B cell (primary cell): ENCODE measurements at regions not wholly inside any gene's neighbourhood (a gene's known extent, or its start where the extent isn't known, plus 50 kb on each side); places are given as distances from the start of the nearest gene placed in this dataset.

Experiments used
- ATAC-seq: fragments of 200-7000 bp; cut with Tn5 transposase; one replicate; pipeline ENCODE4 v1.10.0; 2021; ENCODE audit warnings: low read depth, mild to moderate bottlenecking, moderate number of reproducible peaks, moderate library complexity
- CTCF ChIA-PET: fragments of 350-600 bp; sonication (Branson Sonifier 250); formaldehyde crosslinking; loops from one replicate; lab custom pipeline; 2021; ENCODE audit warnings: antibody characterized with exemption, inconsistent platforms; lab: Charles Lee
- POLR2A ChIA-PET: fragments of 350-600 bp; sonication (Branson Sonifier 250); formaldehyde crosslinking; loops from one replicate; lab custom pipeline; 2021; ENCODE audit warnings: antibody characterized with exemption; lab: Charles Lee
- DNase-seq: peaks from one replicate; pipeline ENCODE4 v3.0.0; 2013
- H2AFZ ChIP-seq: 2 replicates; pipeline ENCODE4 v1.6.1; 2012; ENCODE audit warnings: mild to moderate bottlenecking, low read depth, low read length; ENCODE audit not compliant: insufficient read depth, poor library complexity, severe bottlenecking
- H3K27ac ChIP-seq, 2 donors: 1 replicate in 1 of 2; 2 replicates in 1 of 2; pipeline ENCODE4 v1.5.1; 2012 to 2013; ENCODE audit warnings: low read length in 2 of 2, mild to moderate bottlenecking in 2 of 2, moderate library complexity in 1 of 2
- H3K27me3 ChIP-seq, 4 experiments: fragments of 200-600 bp in 1 of 4; sonication (generic) in 1 of 4; replicated peaks in 1 of 4; 1 replicate in 2 of 4; 2 replicates in 2 of 4; pipeline versions ENCODE4 v1.6.1 to v1.7.0; 2013 to 2016; ENCODE audit warnings: low read length in 3 of 4, mild to moderate bottlenecking in 2 of 4, mixed read lengths in 1 of 4, moderate library complexity in 1 of 4; ENCODE audit not compliant: insufficient read depth in 4 of 4, control insufficient read depth in 3 of 4; ENCODE audit errors: control extremely low read depth in 1 of 4
- H3K36me3 ChIP-seq, 2 experiments: replicated peaks in 1 of 2; 1 replicate in 1 of 2; 2 replicates in 1 of 2; pipeline versions ENCODE4 v1.6.1 to v1.7.1; 2013; ENCODE audit warnings: low read length in 1 of 2; ENCODE audit not compliant: insufficient read depth in 2 of 2, control insufficient read depth in 1 of 2; ENCODE audit errors: control extremely low read depth in 1 of 2, extremely low read depth in 1 of 2
- H3K4me1 ChIP-seq, 2 donors: fragments of 200-600 bp in 1 of 2; sonication (generic) in 1 of 2; 1 replicate in 1 of 2; 2 replicates in 1 of 2; pipeline versions ENCODE4 v1.5.1 to v1.6.1; 2013 to 2017; ENCODE audit warnings: low read length in 2 of 2; ENCODE audit not compliant: control insufficient read depth in 2 of 2, insufficient read depth in 2 of 2
- H3K4me2 ChIP-seq: replicated peaks from 2 replicates; pipeline ENCODE3; 2012; ENCODE audit warnings: mild to moderate bottlenecking, low read depth, low read length; ENCODE audit not compliant: poor library complexity, severe bottlenecking
- H3K4me3 ChIP-seq, 5 experiments: fragments of 200-600 bp in 1 of 5; sonication (generic) in 1 of 5; 1 replicate in 3 of 5; 2 replicates in 2 of 5; pipeline versions ENCODE4 v1.5.1 to v1.7.0; 2011 to 2016; ENCODE audit warnings: low read length in 4 of 5, mild to moderate bottlenecking in 4 of 5, low read depth in 2 of 5, control low read depth in 1 of 5, moderate library complexity in 1 of 5; ENCODE audit not compliant: insufficient read depth in 1 of 5; ENCODE audit errors: control extremely low read depth in 1 of 5, extremely low read depth in 1 of 5
- H3K79me2 ChIP-seq: fragments of 200-600 bp; sonication (generic); one replicate; pipeline ENCODE4 v1.6.0; 2016; ENCODE audit warnings: low read length; ENCODE audit not compliant: control insufficient read depth, insufficient read depth
- H3K9ac ChIP-seq: fragments of 200-600 bp; sonication (generic); 2 replicates; pipeline ENCODE4 v1.6.1; 2017; ENCODE audit warnings: mild to moderate bottlenecking, low read length, moderate library complexity
- H3K9me3 ChIP-seq, 3 donors: one replicate each; pipeline versions ENCODE4 v1.6.1 to v1.7.1; 2013; ENCODE audit warnings: low read length in 2 of 3; ENCODE audit not compliant: control insufficient read depth in 2 of 3, insufficient read depth in 1 of 3; ENCODE audit errors: control extremely low read depth in 1 of 3
- H4K20me1 ChIP-seq: 2 replicates; pipeline ENCODE4 v1.6.0; 2012; ENCODE audit warnings: mild to moderate bottlenecking, low read length; ENCODE audit not compliant: insufficient read depth, control insufficient read depth, poor library complexity, severe bottlenecking
- H3K27ac Mint-ChIP-seq: one replicate; pipeline ENCODE4 v1.8.0; 2021; ENCODE audit warnings: mixed read lengths
- H3K27me3 Mint-ChIP-seq: one replicate; pipeline ENCODE4 v1.8.0; 2021; ENCODE audit warnings: mixed read lengths
- H3K4me1 Mint-ChIP-seq: one replicate; pipeline ENCODE4 v1.8.0; 2021; ENCODE audit warnings: mixed read lengths
- H3K4me3 Mint-ChIP-seq: one replicate; pipeline ENCODE4 v1.8.0; 2021; ENCODE audit warnings: mixed read lengths
- H3K9me3 Mint-ChIP-seq: one replicate; pipeline ENCODE4 v1.8.0; 2022; ENCODE audit warnings: mixed read lengths; ENCODE audit not compliant: insufficient read depth
- EZH2 ChIP-seq: IDR thresholded peaks from 2 replicates; pipeline ENCODE4 v1.6.1; 2012; ENCODE audit warnings: borderline replicate concordance, low read depth, mild to moderate bottlenecking, moderate library complexity, low read length; ENCODE audit not compliant: insufficient read depth, poor library complexity, severe bottlenecking
- WGBS: methylation state at CpG from one replicate; pipeline ENCODE4 v1.1.5; 2013; ENCODE audit warnings: missing lambda C conversion rate; ENCODE audit not compliant: insufficient coverage; 5-methylcytosine and 5-hydroxymethylcytosine counted together
- intact Hi-C: fragments of 100-400 bp; cut with micrococcal nuclease; formaldehyde crosslinking; loops from one replicate; pipeline ENCODE4 v1.10.0; 2022
- TF ChIP-seq, protein P1 (sequence below): fragments of 200-600 bp; IDR thresholded peaks from one replicate; pipeline ENCODE4 v1.8.0; 2022; ENCODE audit warnings: antibody characterized with exemption, mild to moderate bottlenecking

DNA sequence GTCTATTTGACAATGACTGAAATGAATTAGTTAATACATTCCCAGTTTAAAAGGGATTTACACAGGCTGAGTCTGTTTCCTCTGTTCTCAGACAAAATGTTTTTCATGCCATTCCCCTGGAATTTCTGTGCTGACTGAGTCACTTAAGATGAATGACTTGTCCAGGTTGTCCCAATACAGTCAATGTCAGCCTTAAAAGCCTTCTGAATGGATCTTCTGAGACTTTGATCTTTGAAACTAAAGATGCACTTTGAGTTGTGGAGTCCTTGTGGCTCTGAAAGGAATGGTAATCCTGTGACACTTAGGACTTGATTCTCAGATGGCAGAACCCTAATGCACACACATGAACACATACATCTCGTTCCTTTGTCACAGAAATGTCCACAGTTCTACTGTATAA, 622.2 kb upstream of the GRID2 start:
- WGBS = no CpG with 5 or more reads among the region's 1 CpG
- Mint-ChIP-seq H3K9me3 (peaks cover 2% of the 10 kb centered on the region), H3K4me3 (no peak overlapping the region), H3K4me1 (no peaks in the 10 kb centered on the region), H3K27ac (no peak overlapping the region), H3K27me3 (no peaks in the 10 kb centered on the region)
- H3K27me3 ChIP-seq = no peaks in the 10 kb centered on the region
- ChIA-PET POLR2A (no interaction called here), CTCF (no interaction called here)
- no peaks in the 10 kb centered on the region for H3K79me2 ChIP-seq
- H3K27ac ChIP-seq = no peak overlapping the region
- DNase-seq = no peak
- TF ChIP-seq EZH2 = no peak
- TF ChIP-seq, protein P1, sequence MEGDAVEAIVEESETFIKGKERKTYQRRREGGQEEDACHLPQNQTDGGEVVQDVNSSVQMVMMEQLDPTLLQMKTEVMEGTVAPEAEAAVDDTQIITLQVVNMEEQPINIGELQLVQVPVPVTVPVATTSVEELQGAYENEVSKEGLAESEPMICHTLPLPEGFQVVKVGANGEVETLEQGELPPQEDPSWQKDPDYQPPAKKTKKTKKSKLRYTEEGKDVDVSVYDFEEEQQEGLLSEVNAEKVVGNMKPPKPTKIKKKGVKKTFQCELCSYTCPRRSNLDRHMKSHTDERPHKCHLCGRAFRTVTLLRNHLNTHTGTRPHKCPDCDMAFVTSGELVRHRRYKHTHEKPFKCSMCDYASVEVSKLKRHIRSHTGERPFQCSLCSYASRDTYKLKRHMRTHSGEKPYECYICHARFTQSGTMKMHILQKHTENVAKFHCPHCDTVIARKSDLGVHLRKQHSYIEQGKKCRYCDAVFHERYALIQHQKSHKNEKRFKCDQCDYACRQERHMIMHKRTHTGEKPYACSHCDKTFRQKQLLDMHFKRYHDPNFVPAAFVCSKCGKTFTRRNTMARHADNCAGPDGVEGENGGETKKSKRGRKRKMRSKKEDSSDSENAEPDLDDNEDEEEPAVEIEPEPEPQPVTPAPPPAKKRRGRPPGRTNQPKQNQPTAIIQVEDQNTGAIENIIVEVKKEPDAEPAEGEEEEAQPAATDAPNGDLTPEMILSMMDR = no peak
- no peak overlapping the region for H3K9ac ChIP-seq
- H3K36me3 ChIP-seq = no peaks in the 10 kb centered on the region
- H3K4me1 ChIP-seq = no peaks in the 10 kb centered on the region
- no peak for ATAC-seq
- no peaks in the 10 kb centered on the region for H3K9me3 ChIP-seq
- no peak overlapping the region for H2AFZ ChIP-seq
- H3K4me3 ChIP-seq = no peak overlapping the region
- no peak overlapping the region for H3K4me2 ChIP-seq
- H4K20me1 ChIP-seq = no peaks in the 10 kb centered on the region
- intact Hi-C loops = no loop called here

DNA sequence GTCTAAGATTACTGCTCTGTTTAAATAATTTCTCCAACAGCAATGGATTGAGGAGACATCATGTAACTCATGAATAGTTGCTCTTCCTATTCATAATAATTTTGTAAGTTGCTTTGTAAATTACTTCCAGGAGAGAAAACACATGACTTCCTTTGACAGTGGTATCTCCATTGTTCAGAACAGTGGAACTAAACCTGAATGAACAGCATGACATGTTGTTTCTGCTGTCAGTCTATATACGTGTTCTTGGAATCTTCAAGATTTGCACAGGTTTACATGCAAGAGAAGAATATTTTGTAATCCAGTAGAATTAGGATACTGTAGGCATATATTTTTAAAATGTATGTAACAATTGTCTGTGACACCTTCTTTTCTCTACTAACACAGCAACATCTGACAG, 618.8 kb upstream of the GRID2 start:
- Histone ChIP-seq H3K9ac (no peak overlapping the region), H3K4me3 (no peak overlapping the region), H4K20me1 (no peaks in the 10 kb centered on the region), H3K9me3 (no peaks in the 10 kb centered on the region), H3K27ac (no peak overlapping the region), H3K4me1 (no peaks in the 10 kb centered on the region), H3K4me2 (no peak overlapping the region), H2AFZ (no peak overlapping the region), H3K79me2 (no peaks in the 10 kb centered on the region), H3K36me3 (no peaks in the 10 kb centered on the region), H3K27me3 (no peaks in the 10 kb centered on the region)
- no peak for DNase-seq
- Mint-ChIP-seq H3K27ac (no peak overlapping the region), H3K27me3 (no peaks in the 10 kb centered on the region), H3K9me3 (peaks cover 2% of the 10 kb centered on the region), H3K4me1 (no peaks in the 10 kb centered on the region), H3K4me3 (no peak overlapping the region)
- no CpG with 5 or more reads among the region's 1 CpG for WGBS
- POLR2A ChIA-PET = no interaction called here
- intact Hi-C loops = no loop called here
- TF ChIP-seq, protein P1 = no peak
- TF ChIP-seq EZH2 = no peak
- CTCF ChIA-PET = no interaction called here
- no peak for ATAC-seq
